Cardiac fibroblast (primary cell): ENCODE measurements at regions not wholly inside any gene's neighbourhood (a gene's known extent, or its start where the extent isn't known, plus 50 kb on each side); places are given as distances from the start of the nearest gene placed in this dataset.

Experiments
- DNase-seq, 2 donors: peaks; one replicate each; pipeline versions ENCODE4 v3.0.0 to v3.0.0-alpha.2; 2010; ENCODE audit warnings: low read depth in 2 of 2
- H3K4me3 ChIP-seq, 2 donors: replicated peaks in 1 of 2; 1 replicate in 1 of 2; 2 replicates in 1 of 2; pipeline ENCODE4 v1.5.1; 2011; ENCODE audit warnings: low read depth in 2 of 2, low read length in 2 of 2, mild to moderate bottlenecking in 2 of 2, moderate library complexity in 1 of 2
- CTCF ChIP-seq: IDR thresholded peaks from one replicate; pipeline ENCODE4 v1.5.1; 2011; ENCODE audit warnings: low read depth, mild to moderate bottlenecking, low read length, inconsistent platforms

GRCh38 chr6:105872249-105872648 lies 213.9 kb upstream of the PRDM1 start:
- no peak overlapping the region for H3K4me3 ChIP-seq
- DNase-seq = no peak
- no peak for TF ChIP-seq CTCF

GRCh38 chr6:105871542-105871941 lies 214.6 kb upstream of the PRDM1 start:
- no peak for DNase-seq
- TF ChIP-seq CTCF = no peak

GRCh38 chr6:105869835-105870440 lies 216.2 kb upstream of the PRDM1 start:
- TF ChIP-seq CTCF = no peak
- DNase-seq = no peak
- no peak overlapping the region for H3K4me3 ChIP-seq

More at GRCh38 chr6:105871542-105871941, 214.6 kb upstream of the PRDM1 start:
- no peak overlapping the region for H3K4me3 ChIP-seq

GRCh38 chr6:105868823-105869460 lies 217.2 kb upstream of the PRDM1 start:
- no peak for TF ChIP-seq CTCF
- no peak overlapping the region for H3K4me3 ChIP-seq
- no peak for DNase-seq

GRCh38 chr6:105867821-105868220 lies 218.3 kb upstream of the PRDM1 start:
- no peak for TF ChIP-seq CTCF
- no peak for DNase-seq
- no peak overlapping the region for H3K4me3 ChIP-seq

- TF ChIP-seq CTCF = no peak
- H3K4me3 ChIP-seq = no peak overlapping the region
Measured at GRCh38 chr6:105867277-105867676, 218.9 kb upstream of the PRDM1 start.

More at GRCh38 chr6:105867277-105867676, 218.9 kb upstream of the PRDM1 start:
- no peak for DNase-seq
